NB4 (cell line): ENCODE measurements at regions not wholly inside any gene's neighbourhood (a gene's known extent, or its start where the extent isn't known, plus 50 kb on each side); places are given as distances from the start of the nearest gene placed in this dataset.

Experiments used
- CTCF ChIP-seq: IDR thresholded peaks from one replicate; pipeline ENCODE4 v1.5.1; 2012; ENCODE audit warnings: low read depth, low read length
- POLR2A ChIP-seq: IDR thresholded peaks from 2 replicates; pipeline ENCODE4 v1.6.1; 2011; ENCODE audit warnings: mild to moderate bottlenecking; ENCODE audit not compliant: insufficient read length; ENCODE audit errors: extremely low read depth

- no peak for TF ChIP-seq CTCF
- TF ChIP-seq POLR2A: no peak
These were observed 174.5 kb upstream of the C1QTNF7 start for GRCh38 chr4:15253349-15253748.
